ENCODE measurements at regions not wholly inside any gene's neighbourhood (a gene's known extent, or its start where the extent isn't known, plus 50 kb on each side); places are given as distances from the start of the nearest gene placed in this dataset.

DNA sequence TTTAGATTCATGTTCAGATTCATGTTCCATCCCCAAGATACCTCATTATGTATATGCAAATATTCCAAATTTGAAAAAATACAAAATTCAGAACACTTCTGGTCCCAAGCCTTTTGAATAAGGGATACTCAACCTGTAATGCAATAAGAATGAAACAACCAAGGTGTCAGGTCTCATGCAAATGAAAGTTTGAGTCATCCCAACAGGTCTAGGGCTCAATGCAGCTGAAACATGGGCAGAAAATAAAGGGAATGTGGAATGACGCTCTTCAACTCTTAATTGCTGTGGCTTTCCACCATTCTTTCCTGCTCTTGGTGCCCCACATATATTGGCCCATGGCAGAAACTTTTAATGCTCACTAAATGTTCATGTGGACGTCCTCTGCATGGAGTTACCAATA, 107.3 kb upstream of the DAPK1 start:
- intact Hi-C loops (cut with DNase I) = no loop called here
- DNase-seq = no peak
- H3K9me3 ChIP-seq = no peaks in the 10 kb centered on the region
- H3K36me3 ChIP-seq = no peaks in the 10 kb centered on the region
- H3K4me3 ChIP-seq = no peak overlapping the region
- no peak overlapping the region for H3K9ac ChIP-seq (ENCODE audit: low read depth in 2 of 2, low read length in 2 of 2)
- TF ChIP-seq, protein P1, sequence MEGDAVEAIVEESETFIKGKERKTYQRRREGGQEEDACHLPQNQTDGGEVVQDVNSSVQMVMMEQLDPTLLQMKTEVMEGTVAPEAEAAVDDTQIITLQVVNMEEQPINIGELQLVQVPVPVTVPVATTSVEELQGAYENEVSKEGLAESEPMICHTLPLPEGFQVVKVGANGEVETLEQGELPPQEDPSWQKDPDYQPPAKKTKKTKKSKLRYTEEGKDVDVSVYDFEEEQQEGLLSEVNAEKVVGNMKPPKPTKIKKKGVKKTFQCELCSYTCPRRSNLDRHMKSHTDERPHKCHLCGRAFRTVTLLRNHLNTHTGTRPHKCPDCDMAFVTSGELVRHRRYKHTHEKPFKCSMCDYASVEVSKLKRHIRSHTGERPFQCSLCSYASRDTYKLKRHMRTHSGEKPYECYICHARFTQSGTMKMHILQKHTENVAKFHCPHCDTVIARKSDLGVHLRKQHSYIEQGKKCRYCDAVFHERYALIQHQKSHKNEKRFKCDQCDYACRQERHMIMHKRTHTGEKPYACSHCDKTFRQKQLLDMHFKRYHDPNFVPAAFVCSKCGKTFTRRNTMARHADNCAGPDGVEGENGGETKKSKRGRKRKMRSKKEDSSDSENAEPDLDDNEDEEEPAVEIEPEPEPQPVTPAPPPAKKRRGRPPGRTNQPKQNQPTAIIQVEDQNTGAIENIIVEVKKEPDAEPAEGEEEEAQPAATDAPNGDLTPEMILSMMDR (IDR thresholded peaks at IDR 0.05) = no peak
- no peaks in the 10 kb centered on the region for H3K27me3 ChIP-seq
- H3K27ac ChIP-seq = no peak overlapping the region
- no peaks in the 10 kb centered on the region for H3K4me1 ChIP-seq

DNA sequence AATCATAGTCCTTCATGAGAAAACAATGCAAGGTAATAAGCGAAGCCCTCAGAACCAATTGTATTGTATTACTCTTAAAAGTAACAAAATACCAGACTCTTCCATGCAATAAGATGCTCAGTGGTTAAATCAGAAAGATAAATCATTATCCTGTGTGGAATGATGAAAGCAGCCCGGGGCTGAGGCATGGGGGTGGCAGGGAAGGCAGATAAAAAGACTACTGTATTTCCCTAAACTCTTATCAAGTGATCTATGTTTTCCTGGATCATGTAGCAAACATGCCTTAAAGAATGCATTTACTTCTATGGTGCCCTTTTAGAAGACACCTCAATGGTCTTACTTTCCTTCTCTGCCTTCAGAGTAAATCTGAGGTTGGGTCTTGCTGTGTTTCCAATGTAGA, 105.6 kb upstream of the DAPK1 start:
- Histone ChIP-seq H3K27me3 (no peaks in the 10 kb centered on the region), H3K9ac (ENCODE audit: low read depth in 2 of 2, low read length in 2 of 2) (no peak overlapping the region), H3K36me3 (no peaks in the 10 kb centered on the region), H3K9me3 (no peaks in the 10 kb centered on the region), H3K4me1 (no peaks in the 10 kb centered on the region), H3K4me3 (no peak overlapping the region), H3K27ac (no peak overlapping the region)
- no peak for DNase-seq
- TF ChIP-seq, protein P1 (IDR thresholded peaks at IDR 0.05) = no peak
- intact Hi-C loops (cut with DNase I) = no loop called here

DNA sequence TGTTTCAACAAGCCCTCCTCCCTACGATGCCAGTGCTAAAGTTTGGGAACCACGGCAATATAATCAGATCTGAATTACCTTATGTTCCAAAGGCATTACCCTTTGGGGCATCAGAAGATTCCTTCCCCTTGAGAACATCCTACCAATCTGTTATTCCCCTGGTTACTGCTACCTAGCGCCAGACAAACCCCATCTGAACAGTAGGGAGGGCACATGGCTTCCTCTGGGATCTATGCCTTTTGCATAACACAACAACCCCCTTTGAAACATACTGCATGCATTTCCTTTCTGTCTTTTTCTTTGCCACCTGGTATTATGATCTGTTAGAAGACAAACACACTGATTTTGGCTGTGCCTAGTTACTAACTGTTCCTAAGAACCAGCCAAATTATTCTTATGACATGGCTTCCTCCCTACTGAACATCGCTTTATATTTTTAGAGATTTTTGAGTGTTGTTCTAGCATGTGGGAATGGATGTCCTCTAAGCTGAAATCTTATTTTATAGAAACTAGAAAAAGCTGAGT, 103.9 kb upstream of the DAPK1 start:
- intact Hi-C loops (cut with DNase I) = no loop called here
- TF ChIP-seq, protein P1 (IDR thresholded peaks at IDR 0.05) = no peak

DNA sequence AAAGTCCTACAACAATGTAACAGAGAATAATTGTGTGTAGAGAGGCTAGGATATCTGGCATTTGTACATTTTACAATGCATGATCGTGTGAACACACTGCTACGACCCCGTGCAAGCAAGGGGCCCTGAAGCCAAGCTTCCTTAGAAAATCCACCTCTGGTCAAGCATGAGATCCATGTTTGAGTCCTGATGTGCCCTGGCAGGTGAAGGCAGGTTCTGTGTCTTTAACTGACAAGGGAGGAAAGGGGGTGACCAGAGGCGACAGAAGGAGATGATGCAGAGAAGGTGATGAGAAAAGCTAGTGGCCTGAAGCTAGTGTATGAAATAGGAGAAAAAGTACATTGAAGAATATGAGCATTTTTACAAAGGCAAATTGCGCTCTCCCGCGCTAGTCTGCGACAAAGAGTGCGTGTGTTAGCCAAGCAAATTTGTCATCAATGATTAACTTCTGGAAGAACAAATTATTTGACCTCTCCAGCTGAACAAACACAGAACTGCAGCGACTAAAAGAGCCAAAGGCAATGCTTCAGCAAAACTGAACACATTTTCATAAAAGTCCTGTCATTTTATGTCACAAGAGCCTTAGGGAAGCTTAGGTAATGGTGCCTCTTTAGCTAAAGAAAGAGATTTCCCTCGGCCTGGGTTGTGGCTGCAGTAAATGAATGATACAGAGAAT, 101.7 kb upstream of the DAPK1 start:
- Histone ChIP-seq H3K27me3 (no peaks in the 10 kb centered on the region), H3K9ac (ENCODE audit: low read depth in 2 of 2, low read length in 2 of 2) (no peak overlapping the region), H3K27ac (no peak overlapping the region), H3K4me3 (no peak overlapping the region), H3K4me1 (no peaks in the 10 kb centered on the region), H3K9me3 (no peaks in the 10 kb centered on the region), H3K36me3 (no peaks in the 10 kb centered on the region)
- DNase-seq = no peak
- TF ChIP-seq, protein P1 (IDR thresholded peaks at IDR 0.05) = no peak
- intact Hi-C loops (cut with DNase I) = no loop called here

More for the DNA sequence above, 103.9 kb upstream of the DAPK1 start:
- Histone ChIP-seq H3K27ac (no peak overlapping the region), H3K4me3 (no peak overlapping the region), H3K4me1 (no peaks in the 10 kb centered on the region), H3K27me3 (no peaks in the 10 kb centered on the region), H3K9ac (ENCODE audit: low read depth in 2 of 2, low read length in 2 of 2) (no peak overlapping the region), H3K9me3 (no peaks in the 10 kb centered on the region), H3K36me3 (no peaks in the 10 kb centered on the region)
- no peak for DNase-seq

DNA sequence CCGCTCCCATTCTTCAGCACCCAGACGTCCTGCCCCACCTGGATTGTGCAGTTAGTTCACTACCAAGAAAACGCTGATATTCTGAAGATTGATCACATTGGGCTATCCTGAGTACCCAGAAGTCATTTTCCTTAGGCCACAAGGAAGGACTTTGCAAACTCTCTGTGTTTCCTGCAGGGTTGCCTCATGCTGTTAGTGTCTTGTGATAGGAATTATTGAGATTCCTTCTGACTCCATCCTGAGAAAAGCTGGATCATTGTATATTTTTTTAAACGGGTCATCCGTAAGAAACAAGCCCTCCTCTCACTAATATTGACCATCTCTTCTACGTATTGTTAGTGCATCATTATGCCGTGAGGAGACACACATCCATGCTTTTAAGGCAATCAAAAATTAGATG, 96.0 kb upstream of the DAPK1 start:
- no peak overlapping the region for H3K9ac ChIP-seq (ENCODE audit: low read depth in 2 of 2, low read length in 2 of 2)
- H3K4me3 ChIP-seq = no peak overlapping the region
- H3K9me3 ChIP-seq = no peaks in the 10 kb centered on the region
- H3K27me3 ChIP-seq = no peaks in the 10 kb centered on the region
- TF ChIP-seq, protein P1 (IDR thresholded peaks at IDR 0.05) = no peak
- H3K36me3 ChIP-seq = no peaks in the 10 kb centered on the region
- H3K4me1 ChIP-seq = no peaks in the 10 kb centered on the region
- intact Hi-C loops (cut with DNase I) = no loop called here
- H3K27ac ChIP-seq = no peak overlapping the region
- DNase-seq = no peak
